Nucleus accumbens (tissue), 56 donors: ENCODE measurements at regions not wholly inside any gene's neighbourhood (a gene's known extent, or its start where the extent isn't known, plus 50 kb on each side); places are given as distances from the start of the nearest gene placed in this dataset.

Source experiments
- DNase-seq, 56 donors: peaks; one replicate each; lab custom pipeline; 2025; lab: John Stamatoyannopoulos, UW

GRCh38 chr1:96365596-96366390 is 355.8 kb upstream of the PTBP2 start:
- no peak for DNase-seq

GRCh38 chr1:96366516-96366915 is 355.1 kb upstream of the PTBP2 start:
- DNase-seq = no peak

- no peak for DNase-seq
Observed at GRCh38 chr1:96367791-96368190, 353.8 kb upstream of the PTBP2 start.

GRCh38 chr1:96370757-96371156 is 350.8 kb upstream of the PTBP2 start:
- DNase-seq = no peak

GRCh38 chr1:96372881-96373280 is 348.7 kb upstream of the PTBP2 start:
- DNase-seq = no peak

GRCh38 chr1:96374076-96374762 is 347.4 kb upstream of the PTBP2 start:
- no peak for DNase-seq

GRCh38 chr1:96376846-96377245 is 344.7 kb upstream of the PTBP2 start:
- DNase-seq = no peak

- no peak for DNase-seq
Observed at GRCh38 chr1:96384611-96385010, 337.0 kb upstream of the PTBP2 start.

GRCh38 chr1:96387785-96388184 is 333.8 kb upstream of the PTBP2 start:
- DNase-seq = no peak

GRCh38 chr1:96388421-96389310 is 332.9 kb upstream of the PTBP2 start:
- DNase-seq = no peak

- no peak for DNase-seq
Observed at GRCh38 chr1:96400089-96400488, 321.5 kb upstream of the PTBP2 start.

GRCh38 chr1:96409087-96409486 is 312.5 kb upstream of the PTBP2 start:
- no peak for DNase-seq

- no peak for DNase-seq
Observed at GRCh38 chr1:96409689-96410088, 311.9 kb upstream of the PTBP2 start.

- DNase-seq = no peak
Observed at GRCh38 chr1:96411006-96411405, 310.6 kb upstream of the PTBP2 start.

GRCh38 chr1:96414598-96414997 is 307.0 kb upstream of the PTBP2 start:
- DNase-seq = no peak

- no peak for DNase-seq
Observed at GRCh38 chr1:96416111-96416595, 305.4 kb upstream of the PTBP2 start.

GRCh38 chr1:96416701-96417444 is 304.7 kb upstream of the PTBP2 start:
- no peak for DNase-seq

GRCh38 chr1:96418969-96419368 is 302.6 kb upstream of the PTBP2 start:
- no peak for DNase-seq

- DNase-seq = no peak
Observed at GRCh38 chr1:96424877-96425276, 296.7 kb upstream of the PTBP2 start.
